HG02763 (cell line): ENCODE measurements at regions not wholly inside any gene's neighbourhood (a gene's known extent, or its start where the extent isn't known, plus 50 kb on each side); places are given as distances from the start of the nearest gene placed in this dataset.

ENCODE experiments used
- ATAC-seq: cut with Tn5 transposase; IDR thresholded peaks from one replicate; pipeline ENCODE4 v1.9.1; 2021; ENCODE audit warnings: mild to moderate bottlenecking, moderate library complexity; ENCODE audit not compliant: unreplicated experiment

- no peak for ATAC-seq
Observed at GRCh38 chr1:188889166-188889565, 1588.5 kb downstream of the BRINP3 start.

GRCh38 chr1:188891958-188892357 lies 1585.7 kb downstream of the BRINP3 start:
- no peak for ATAC-seq

DNA sequence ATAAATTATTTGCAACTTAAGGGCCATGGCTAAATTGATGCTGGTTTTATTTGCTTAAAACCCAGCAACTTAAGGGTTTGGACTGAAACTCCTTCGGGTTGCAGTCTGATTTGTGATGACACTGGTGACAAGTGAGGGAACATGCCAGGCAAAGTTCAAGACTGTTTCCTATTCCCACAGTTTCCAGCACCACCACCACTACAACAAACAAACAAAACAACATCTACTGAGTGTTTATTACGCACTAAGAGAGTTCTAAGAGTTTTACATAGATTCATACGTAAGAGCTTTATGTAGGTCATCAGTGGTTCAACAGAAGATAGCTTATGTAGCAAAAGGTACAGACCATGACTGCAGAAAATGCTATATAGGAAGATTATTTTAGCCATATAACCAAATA lies 1582.1 kb downstream of the BRINP3 start:
- ATAC-seq = no peak

DNA sequence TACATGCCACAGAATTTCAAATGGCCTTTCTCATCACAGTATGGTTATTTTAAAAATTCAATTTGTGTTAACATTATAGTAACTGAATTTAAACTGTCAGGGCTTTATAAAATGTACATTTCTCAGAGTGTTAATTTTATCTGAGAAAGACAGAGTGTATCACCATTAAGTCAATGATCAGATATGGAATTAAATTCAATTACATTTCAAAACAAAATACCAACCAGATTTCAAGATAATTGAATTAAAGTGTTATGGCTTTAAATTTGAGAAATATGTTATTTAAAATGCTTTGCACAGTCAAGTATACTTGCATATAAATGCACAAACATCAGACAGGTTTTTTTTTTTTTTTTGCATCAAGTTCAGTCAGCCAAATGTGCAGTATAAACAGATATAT lies 1574.4 kb downstream of the BRINP3 start:
- ATAC-seq = no peak

DNA sequence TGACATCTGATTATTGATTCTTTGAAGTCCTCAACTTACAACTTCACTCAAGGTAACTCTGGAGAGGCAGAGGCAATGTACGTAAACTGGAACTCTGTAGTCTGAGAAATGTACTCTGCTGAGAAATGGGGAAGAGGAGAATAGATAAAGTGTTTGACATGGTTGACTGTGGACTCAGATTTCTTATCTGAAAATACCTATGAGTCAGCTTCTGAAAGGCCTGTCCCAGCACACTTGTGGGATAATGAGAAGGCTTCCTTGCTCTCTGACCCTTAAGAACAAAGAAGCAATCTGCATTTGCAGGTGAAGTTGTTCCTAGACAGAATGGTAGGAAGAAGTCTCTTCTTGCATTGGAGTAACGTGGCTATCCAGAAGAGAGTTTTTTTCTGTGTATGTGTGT lies 1573.5 kb downstream of the BRINP3 start:
- no peak for ATAC-seq

DNA sequence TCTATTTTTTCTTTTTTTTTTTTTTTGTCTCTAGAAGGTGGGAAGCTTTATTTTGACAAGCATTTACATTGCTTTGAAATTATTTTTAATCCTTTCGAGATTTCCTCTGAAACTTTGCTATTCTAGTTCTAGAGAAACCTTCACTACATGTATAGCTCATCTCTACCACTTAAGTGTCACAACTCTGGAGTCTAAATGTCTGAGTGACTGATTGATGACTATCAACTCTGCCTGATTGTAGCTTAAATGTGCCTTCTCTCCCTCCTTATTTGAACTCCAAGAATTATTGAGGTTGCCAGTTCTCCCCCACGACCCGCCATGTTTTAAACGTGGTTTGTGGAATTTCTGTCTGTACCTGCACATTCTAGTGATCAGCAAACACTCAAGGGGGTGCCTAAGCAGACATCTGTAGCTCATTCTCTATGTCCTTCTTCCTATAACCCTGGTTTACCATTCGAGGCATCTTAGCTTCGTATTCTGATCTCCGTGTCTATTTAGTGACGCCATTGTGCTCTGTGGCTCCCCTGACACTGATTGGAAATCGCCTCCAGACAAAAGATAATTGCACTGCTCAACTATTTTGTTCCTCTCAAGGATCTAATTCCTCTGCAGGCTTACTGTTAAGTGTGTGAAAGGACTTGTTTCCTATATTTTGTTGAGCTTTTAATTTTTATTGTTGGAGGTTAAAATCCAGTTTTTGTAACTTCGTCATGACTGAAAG lies 1570.6 kb downstream of the BRINP3 start:
- ATAC-seq = no peak

GRCh38 chr1:188930382-188930781 lies 1547.3 kb downstream of the BRINP3 start:
- no peak for ATAC-seq

DNA sequence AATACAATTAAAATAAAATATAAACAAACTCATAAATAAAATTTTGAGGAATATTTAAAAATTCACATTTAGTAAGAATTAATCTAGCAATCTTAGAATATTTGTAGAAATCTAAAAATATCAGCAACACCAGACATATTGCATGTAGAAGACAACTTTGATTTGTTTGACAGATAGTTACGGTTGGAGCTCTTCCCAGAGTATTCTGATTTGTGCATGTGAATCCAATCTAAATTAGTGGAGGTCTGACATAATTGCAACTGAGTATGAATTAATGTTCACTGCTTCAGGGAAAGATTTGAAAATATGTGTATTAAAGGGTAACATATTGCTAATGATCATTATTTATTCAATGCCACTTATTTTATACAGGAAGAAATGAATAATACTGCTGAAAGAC lies 1546.2 kb downstream of the BRINP3 start:
- no peak for ATAC-seq

GRCh38 chr1:188937965-188938551 lies 1539.6 kb downstream of the BRINP3 start:
- ATAC-seq = no peak

DNA sequence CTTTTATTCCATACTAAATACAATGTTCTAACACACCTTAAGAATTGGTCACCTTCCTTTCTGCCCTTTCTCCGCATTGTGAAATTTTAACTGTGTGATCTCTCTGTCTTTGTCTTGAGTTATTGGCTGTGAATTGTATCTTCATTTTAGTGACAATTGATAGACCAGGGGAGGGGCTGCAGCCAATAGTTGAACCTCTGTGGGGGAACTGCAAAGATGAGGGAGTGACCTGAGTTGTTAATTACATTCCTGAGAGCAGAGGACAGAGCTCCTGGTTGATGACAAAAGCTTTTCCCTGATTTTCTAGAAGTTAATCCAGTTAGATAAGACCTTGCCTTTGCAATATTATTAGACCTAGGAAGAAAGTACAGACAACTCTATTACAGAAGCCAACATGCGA lies 1535.7 kb downstream of the BRINP3 start:
- no peak for ATAC-seq

DNA sequence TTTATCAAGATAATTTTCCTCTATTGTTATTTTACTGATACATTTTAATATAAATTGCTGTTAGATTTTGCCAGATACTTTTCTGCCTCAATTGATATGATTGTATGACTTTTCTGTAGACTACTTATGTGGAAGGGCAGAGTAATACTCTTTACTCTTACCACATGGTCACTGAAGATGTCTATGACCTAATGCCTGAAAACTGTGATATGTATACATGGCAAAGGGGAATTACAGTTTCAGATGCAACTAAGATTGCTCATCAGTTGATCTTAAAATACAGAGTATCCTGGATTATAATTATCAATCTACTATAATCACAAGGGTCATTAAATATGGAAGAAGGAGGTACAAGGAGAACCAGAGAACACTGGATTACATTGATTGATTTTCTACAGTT lies 1528.0 kb downstream of the BRINP3 start:
- ATAC-seq = no peak

DNA sequence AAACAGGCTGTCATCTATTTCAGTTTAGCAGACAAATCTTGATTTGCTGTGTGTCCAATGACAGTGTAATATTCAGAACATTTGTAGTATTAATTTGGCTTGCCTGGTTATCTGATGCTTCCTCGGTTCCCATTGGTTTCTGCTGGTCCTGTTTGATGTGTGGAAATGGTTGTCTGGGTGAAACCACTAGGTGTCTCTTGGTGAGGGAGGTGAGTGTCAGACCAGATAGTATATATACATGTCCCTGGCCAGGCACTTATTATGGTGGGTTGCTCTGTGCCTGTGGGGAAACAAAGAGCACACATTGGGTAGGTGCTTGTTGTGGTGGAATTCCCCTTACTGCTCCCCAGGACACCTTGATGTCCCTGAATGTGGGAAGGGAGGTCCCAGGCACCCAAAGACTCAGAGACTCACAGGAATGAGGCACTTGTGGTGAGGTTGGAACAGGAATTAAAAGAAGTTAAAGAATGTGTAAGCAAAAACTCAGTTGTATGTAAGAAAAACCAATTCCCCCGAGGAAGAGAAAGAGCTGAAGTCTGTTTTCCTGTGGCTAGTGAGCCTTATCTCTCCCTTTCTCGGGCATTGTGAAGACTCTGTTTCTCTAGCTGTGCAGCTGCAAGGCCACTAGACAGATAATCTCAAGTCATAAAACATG lies 1519.1 kb downstream of the BRINP3 start:
- ATAC-seq = no peak

GRCh38 chr1:188986745-188987417 lies 1490.8 kb downstream of the BRINP3 start:
- no peak for ATAC-seq

DNA sequence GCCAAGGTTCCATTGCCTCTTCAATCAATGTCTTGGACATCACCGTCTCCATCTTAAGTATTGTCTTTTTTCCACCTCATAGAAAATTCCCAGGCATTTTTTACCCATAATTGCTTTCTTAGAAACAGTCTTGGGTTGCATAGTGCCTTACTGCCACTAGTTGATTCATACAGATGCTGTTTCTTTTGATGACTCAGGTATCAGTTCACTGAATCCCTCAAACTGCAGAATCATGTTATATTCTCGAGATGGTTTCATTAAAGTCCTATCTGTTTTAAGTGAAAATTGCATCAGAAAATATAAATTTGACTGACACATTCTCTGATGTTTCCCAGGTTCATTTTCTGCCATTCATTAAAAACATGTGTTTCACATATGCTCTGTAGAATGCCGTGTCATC lies 1489.1 kb downstream of the BRINP3 start:
- ATAC-seq = no peak

- no peak for ATAC-seq
Observed at GRCh38 chr1:188991221-188991930, 1486.3 kb downstream of the BRINP3 start.

- no peak for ATAC-seq
Observed at GRCh38 chr1:189007824-189008223, 1469.8 kb downstream of the BRINP3 start.

- ATAC-seq = no peak
Observed at GRCh38 chr1:189021577-189021976, 1456.1 kb downstream of the BRINP3 start.

DNA sequence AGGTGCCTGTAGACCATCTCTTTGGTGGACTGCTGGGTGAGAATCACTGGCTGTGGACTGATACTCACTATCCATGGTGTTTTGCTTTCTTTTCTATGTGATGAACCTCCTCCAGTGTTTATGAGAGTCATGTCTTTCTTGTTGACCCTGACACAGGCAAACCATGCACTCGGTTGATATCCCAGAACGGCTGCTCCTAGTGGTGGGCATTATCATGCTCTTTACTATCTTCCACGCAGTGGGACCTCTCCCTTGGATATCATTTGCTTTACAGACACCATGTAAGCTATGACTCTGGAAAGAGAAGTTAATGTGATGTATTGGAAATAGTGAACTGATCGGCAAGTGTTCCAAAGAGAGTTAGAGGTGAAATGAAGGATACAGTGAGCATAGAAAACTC lies 1455.6 kb downstream of the BRINP3 start:
- no peak for ATAC-seq

GRCh38 chr1:189027512-189027911 lies 1450.2 kb downstream of the BRINP3 start:
- no peak for ATAC-seq

DNA sequence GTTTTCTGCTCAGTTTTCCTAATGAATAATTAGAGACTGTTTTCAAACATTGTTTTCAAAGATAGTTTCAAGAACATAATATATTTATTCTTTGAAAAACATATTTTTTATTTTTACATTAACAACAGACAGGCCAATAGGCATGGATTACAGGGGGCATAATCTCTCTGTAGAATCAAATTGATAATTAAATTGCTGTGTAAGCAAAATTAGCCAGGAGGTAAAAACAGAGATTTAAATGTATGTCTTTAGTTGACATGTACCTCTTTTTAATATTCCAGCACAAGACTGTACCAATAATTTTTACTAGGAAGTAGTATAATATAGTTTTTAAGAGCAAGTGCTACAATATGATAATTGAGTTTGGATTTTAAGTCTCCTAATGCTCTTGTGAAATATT lies 1444.5 kb downstream of the BRINP3 start:
- ATAC-seq = no peak

DNA sequence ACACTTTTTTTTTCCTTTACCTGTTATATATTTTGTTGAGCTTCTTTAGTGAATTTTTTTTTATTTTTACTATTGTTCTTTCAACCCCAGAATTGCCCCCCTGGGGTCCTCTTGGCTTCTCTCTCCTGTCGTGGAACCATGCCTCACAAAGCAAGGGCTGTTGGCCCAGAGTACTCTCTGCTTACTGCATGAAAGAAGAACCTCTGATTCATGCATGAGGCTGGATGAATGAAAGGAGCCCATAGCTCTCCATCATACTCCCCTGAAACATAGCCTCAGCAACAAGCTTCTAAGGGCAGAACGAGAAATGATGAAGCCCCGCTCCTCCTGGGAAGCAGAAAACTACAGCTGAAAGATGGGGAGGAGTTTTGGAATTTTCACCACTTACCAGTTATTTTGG lies 1441.0 kb downstream of the BRINP3 start:
- no peak for ATAC-seq
